ENCODE measurements at regions not wholly inside any gene's neighbourhood (a gene's known extent, or its start where the extent isn't known, plus 50 kb on each side); places are given as distances from the start of the nearest gene placed in this dataset.

GRCh38 chr18:42425025-42425424 lies 470.0 kb downstream of the PIK3C3 start:
- no peak overlapping the region for H3K4me3 Mint-ChIP-seq
- DNase-seq = no peak
- no peaks in the 10 kb centered on the region for H3K4me1 Mint-ChIP-seq
- no peak overlapping the region for H3K27ac Mint-ChIP-seq
- POLR2A ChIA-PET = no interaction called here
- no peaks in the 10 kb centered on the region for H3K36me3 Mint-ChIP-seq (ENCODE audit: low read depth)
- H3K9me3 Mint-ChIP-seq = peaks cover 3% of the 10 kb centered on the region
- CTCF ChIA-PET = no interaction called here
- no peaks in the 10 kb centered on the region for H3K27me3 Mint-ChIP-seq

DNA sequence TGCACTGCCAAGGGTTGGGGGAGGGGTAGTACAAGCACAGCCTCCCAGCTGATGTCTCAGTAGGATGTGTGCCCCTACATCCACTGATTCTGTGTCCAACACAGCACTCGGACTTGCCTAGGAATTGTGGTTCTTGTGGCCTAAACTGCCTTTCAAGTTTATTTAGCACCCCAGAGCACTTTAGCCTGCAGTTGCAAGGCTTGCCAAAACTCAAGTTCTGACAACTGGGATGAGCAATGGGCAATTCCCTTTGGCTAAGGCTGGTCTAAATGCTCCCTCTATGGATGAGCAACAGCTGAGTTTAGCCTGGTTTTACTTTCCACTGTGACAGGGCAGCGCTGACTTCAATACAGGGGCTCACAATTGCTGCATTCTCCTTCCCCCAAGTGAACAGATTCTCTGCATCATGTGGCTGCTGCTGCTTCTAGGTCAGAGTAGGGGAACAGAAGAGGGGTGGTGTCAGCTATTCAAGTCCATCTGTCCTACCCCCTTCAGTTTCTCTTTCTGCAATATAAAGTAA lies 471.5 kb downstream of the PIK3C3 start:
- H3K4me3 Mint-ChIP-seq = no peak overlapping the region
- no peaks in the 10 kb centered on the region for H3K36me3 Mint-ChIP-seq (ENCODE audit: low read depth)
- no peaks in the 10 kb centered on the region for H3K4me1 Mint-ChIP-seq
- no peaks in the 10 kb centered on the region for H3K27me3 Mint-ChIP-seq
- POLR2A ChIA-PET = no interaction called here
- H3K9me3 Mint-ChIP-seq = peaks cover 3% of the 10 kb centered on the region
- CTCF ChIA-PET = no interaction called here
- no peak for DNase-seq
- no peak overlapping the region for H3K27ac Mint-ChIP-seq

- Mint-ChIP-seq H3K27me3 (no peaks in the 10 kb centered on the region), H3K27ac (no peak overlapping the region), H3K4me1 (no peaks in the 10 kb centered on the region), H3K36me3 (ENCODE audit: low read depth) (no peaks in the 10 kb centered on the region), H3K4me3 (no peak overlapping the region), H3K9me3 (no peaks in the 10 kb centered on the region)
- ChIA-PET CTCF (interaction anchor here (0.9 kb wide), 1 partner anchor 131 kb away, joined by 3 read pairs; no protein-coding TSS in a partner anchor), POLR2A (no interaction called here)
- DNase-seq = no peak
Measured at GRCh38 chr18:42429196-42429595, 474.2 kb downstream of the PIK3C3 start.

- H3K4me1 Mint-ChIP-seq = no peaks in the 10 kb centered on the region
- CTCF ChIA-PET = no interaction called here
- no peaks in the 10 kb centered on the region for H3K36me3 Mint-ChIP-seq (ENCODE audit: low read depth)
- no peaks in the 10 kb centered on the region for H3K9me3 Mint-ChIP-seq
- DNase-seq = no peak
- POLR2A ChIA-PET = no interaction called here
- H3K27ac Mint-ChIP-seq = no peak overlapping the region
- no peak overlapping the region for H3K4me3 Mint-ChIP-seq
- no peaks in the 10 kb centered on the region for H3K27me3 Mint-ChIP-seq
Measured at GRCh38 chr18:42436222-42436765, 481.3 kb downstream of the PIK3C3 start.

GRCh38 chr18:42437001-42437400 lies 482.0 kb downstream of the PIK3C3 start:
- Mint-ChIP-seq H3K4me1 (no peaks in the 10 kb centered on the region), H3K4me3 (no peak overlapping the region), H3K27me3 (no peaks in the 10 kb centered on the region), H3K36me3 (ENCODE audit: low read depth) (no peaks in the 10 kb centered on the region), H3K27ac (no peak overlapping the region), H3K9me3 (no peaks in the 10 kb centered on the region)
- CTCF ChIA-PET = no interaction called here
- POLR2A ChIA-PET = no interaction called here
- no peak for DNase-seq

- no peaks in the 10 kb centered on the region for H3K9me3 Mint-ChIP-seq
- no peaks in the 10 kb centered on the region for H3K27me3 Mint-ChIP-seq
- H3K4me1 Mint-ChIP-seq = no peaks in the 10 kb centered on the region
- CTCF ChIA-PET = no interaction called here
- no peaks in the 10 kb centered on the region for H3K36me3 Mint-ChIP-seq (ENCODE audit: low read depth)
- DNase-seq = no peak
- no peak overlapping the region for H3K4me3 Mint-ChIP-seq
- no peak overlapping the region for H3K27ac Mint-ChIP-seq
- POLR2A ChIA-PET = no interaction called here
Measured at GRCh38 chr18:42437646-42438045, 482.6 kb downstream of the PIK3C3 start.

DNA sequence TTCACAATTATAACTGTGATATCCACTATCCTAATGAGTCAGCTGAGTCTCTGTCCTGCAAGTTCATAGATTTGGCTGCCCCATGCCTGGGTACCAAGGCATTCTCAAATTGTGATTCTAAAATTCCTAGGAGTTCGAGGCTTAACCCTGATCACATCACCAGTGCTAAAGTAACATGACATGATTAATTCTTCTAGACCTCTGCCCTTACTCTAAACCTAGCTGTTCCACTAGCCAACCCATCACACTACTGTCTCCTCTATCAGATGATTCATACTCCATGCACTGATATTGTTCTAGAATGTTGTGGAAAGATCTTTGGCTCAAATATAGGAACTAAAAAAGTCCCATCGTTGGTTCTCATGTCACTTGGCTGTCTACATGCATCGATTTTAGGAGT lies 487.6 kb downstream of the PIK3C3 start:
- ChIA-PET POLR2A (no interaction called here), CTCF (no interaction called here)
- H3K27me3 Mint-ChIP-seq = no peaks in the 10 kb centered on the region
- no peak overlapping the region for H3K27ac Mint-ChIP-seq
- H3K4me1 Mint-ChIP-seq = no peaks in the 10 kb centered on the region
- H3K9me3 Mint-ChIP-seq = peaks cover 10% of the 10 kb centered on the region
- no peak for DNase-seq
- H3K36me3 Mint-ChIP-seq (ENCODE audit: low read depth) = no peaks in the 10 kb centered on the region
- H3K4me3 Mint-ChIP-seq = no peak overlapping the region

- H3K36me3 Mint-ChIP-seq (ENCODE audit: low read depth) = no peaks in the 10 kb centered on the region
- CTCF ChIA-PET = no interaction called here
Measured at GRCh38 chr18:42444349-42444748, 489.3 kb downstream of the PIK3C3 start.

DNA sequence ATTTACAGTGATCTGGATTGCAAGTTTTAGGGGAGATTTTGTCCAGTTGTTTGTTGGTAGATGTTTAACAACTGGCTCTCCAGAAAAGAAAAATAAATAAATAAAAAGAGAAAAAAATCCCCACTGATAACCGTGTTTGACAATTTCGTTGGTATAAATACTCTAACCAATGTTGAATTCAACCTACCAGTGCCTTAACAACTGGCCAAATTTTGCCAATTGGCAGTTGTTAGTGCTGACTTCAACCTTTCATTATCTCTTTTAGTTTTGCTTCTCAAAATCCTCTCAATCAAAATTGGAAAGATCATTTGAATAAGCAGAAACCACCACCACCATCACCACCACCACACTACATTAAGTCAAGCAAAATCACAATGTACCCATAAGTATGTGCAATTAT lies 490.3 kb downstream of the PIK3C3 start:
- ChIA-PET POLR2A (no interaction called here), CTCF (no interaction called here)
- Mint-ChIP-seq H3K4me1 (no peaks in the 10 kb centered on the region), H3K9me3 (peaks cover 17% of the 10 kb centered on the region), H3K27me3 (no peaks in the 10 kb centered on the region), H3K27ac (no peak overlapping the region), H3K4me3 (no peak overlapping the region), H3K36me3 (ENCODE audit: low read depth) (no peaks in the 10 kb centered on the region)
- no peak for DNase-seq

More at GRCh38 chr18:42444349-42444748, 489.3 kb downstream of the PIK3C3 start:
- no peaks in the 10 kb centered on the region for H3K27me3 Mint-ChIP-seq
- H3K4me3 Mint-ChIP-seq = no peak overlapping the region
- POLR2A ChIA-PET = no interaction called here
- no peaks in the 10 kb centered on the region for H3K4me1 Mint-ChIP-seq
- no peak for DNase-seq
- H3K27ac Mint-ChIP-seq = no peak overlapping the region
- H3K9me3 Mint-ChIP-seq = peaks cover 17% of the 10 kb centered on the region

GRCh38 chr18:42446195-42446594 lies 491.2 kb downstream of the PIK3C3 start:
- no peak overlapping the region for H3K4me3 Mint-ChIP-seq
- ChIA-PET CTCF (interaction anchor here (1.0 kb wide), 1 partner anchor 15 kb away, joined by 3 read pairs; no protein-coding TSS in a partner anchor), POLR2A (no interaction called here)
- no peaks in the 10 kb centered on the region for H3K27me3 Mint-ChIP-seq
- peaks cover 17% of the 10 kb centered on the region for H3K9me3 Mint-ChIP-seq
- H3K27ac Mint-ChIP-seq = no peak overlapping the region
- no peaks in the 10 kb centered on the region for H3K36me3 Mint-ChIP-seq (ENCODE audit: low read depth)
- H3K4me1 Mint-ChIP-seq = no peaks in the 10 kb centered on the region
- DNase-seq = no peak

- POLR2A ChIA-PET = no interaction called here
Measured at GRCh38 chr18:42447688-42448087, 492.7 kb downstream of the PIK3C3 start.

DNA sequence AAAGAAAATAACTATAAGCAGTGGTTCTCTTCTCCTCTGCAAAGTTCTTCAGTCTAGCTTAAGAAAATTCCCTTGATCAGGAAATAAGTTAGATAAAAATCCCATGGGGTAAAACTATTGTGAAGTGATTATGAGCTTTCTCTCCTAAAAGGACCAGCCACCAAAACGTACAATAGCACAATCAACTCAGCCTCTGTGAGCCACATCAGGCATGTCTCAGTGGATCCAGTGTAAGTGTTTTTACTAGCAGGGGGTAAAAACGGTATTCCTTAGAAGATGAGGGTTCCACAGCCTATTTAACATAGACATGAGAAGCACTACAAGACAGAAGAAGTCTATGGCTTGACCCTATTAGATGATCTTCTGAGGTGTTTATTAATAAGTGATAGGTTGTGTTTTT lies 503.2 kb downstream of the PIK3C3 start:
- ChIA-PET POLR2A (no interaction called here), CTCF (no interaction called here)
- no peaks in the 10 kb centered on the region for H3K27me3 Mint-ChIP-seq
- no peaks in the 10 kb centered on the region for H3K4me1 Mint-ChIP-seq
- no peak for DNase-seq
- H3K9me3 Mint-ChIP-seq = peaks cover 3% of the 10 kb centered on the region
- no peaks in the 10 kb centered on the region for H3K36me3 Mint-ChIP-seq (ENCODE audit: low read depth)
- no peak overlapping the region for H3K27ac Mint-ChIP-seq
- H3K4me3 Mint-ChIP-seq = no peak overlapping the region

More at GRCh38 chr18:42447688-42448087, 492.7 kb downstream of the PIK3C3 start:
- no peaks in the 10 kb centered on the region for H3K4me1 Mint-ChIP-seq
- CTCF ChIA-PET = no interaction called here
- H3K36me3 Mint-ChIP-seq (ENCODE audit: low read depth) = no peaks in the 10 kb centered on the region
- no peak overlapping the region for H3K4me3 Mint-ChIP-seq
- H3K27me3 Mint-ChIP-seq = no peaks in the 10 kb centered on the region
- DNase-seq = no peak
- no peak overlapping the region for H3K27ac Mint-ChIP-seq
- H3K9me3 Mint-ChIP-seq = peaks cover 17% of the 10 kb centered on the region

DNA sequence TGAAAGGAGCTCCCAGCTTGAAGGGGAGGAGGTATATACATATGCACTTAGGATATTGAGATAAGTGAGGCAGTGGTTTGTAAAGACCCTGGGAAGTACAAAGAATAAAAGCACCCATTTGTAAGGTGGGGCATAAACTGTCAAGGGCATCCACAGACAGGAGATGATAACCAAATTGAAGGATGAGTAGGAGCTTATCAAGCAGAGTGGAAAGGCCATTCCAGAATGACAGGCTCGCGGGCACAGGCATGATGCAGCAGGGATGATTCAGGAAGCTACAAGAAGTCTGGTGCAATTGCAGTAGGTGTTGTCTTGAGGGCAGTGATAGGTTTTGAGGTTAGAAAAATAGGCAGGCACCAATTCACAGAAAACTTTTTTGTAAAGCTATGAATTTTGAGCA lies 504.8 kb downstream of the PIK3C3 start:
- CTCF ChIA-PET = no interaction called here
- Mint-ChIP-seq H3K9me3 (no peaks in the 10 kb centered on the region), H3K4me3 (no peak overlapping the region), H3K4me1 (no peaks in the 10 kb centered on the region), H3K27ac (no peak overlapping the region), H3K27me3 (no peaks in the 10 kb centered on the region), H3K36me3 (ENCODE audit: low read depth) (no peaks in the 10 kb centered on the region)
- no peak for DNase-seq
- POLR2A ChIA-PET = no interaction called here

DNA sequence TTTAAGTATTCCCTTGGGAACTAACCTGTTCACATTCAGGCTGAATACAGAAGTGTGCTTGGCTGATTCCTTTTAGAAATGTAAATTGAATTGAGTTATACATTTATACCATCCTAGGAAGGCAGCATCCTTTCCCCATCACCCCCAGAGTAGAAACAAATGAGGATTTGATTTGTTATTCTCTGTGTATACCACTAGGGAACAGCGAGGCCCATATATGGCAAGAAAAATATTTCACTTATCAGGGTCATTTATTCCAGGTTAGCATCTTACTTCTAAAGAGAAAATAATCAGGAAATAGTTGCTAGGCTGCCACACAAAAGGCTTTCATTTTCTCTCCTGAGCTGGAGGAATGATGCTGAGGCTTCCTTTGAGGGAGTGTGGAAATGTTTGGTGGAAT lies 516.9 kb downstream of the PIK3C3 start:
- no peaks in the 10 kb centered on the region for H3K9me3 Mint-ChIP-seq
- no peak overlapping the region for H3K27ac Mint-ChIP-seq
- ChIA-PET CTCF (no interaction called here), POLR2A (no interaction called here)
- no peaks in the 10 kb centered on the region for H3K27me3 Mint-ChIP-seq
- DNase-seq = no peak
- no peaks in the 10 kb centered on the region for H3K4me1 Mint-ChIP-seq
- H3K36me3 Mint-ChIP-seq (ENCODE audit: low read depth) = no peaks in the 10 kb centered on the region
- H3K4me3 Mint-ChIP-seq = no peak overlapping the region
